ENCODE measurements at regions not wholly inside any gene's neighbourhood (a gene's known extent, or its start where the extent isn't known, plus 50 kb on each side); places are given as distances from the start of the nearest gene placed in this dataset.
"Not testable (repeated sequence)": the region's sequence is repeated elsewhere in the genome, so short reads cannot be mapped to it uniquely, and the experiment has no call there.

DNA sequence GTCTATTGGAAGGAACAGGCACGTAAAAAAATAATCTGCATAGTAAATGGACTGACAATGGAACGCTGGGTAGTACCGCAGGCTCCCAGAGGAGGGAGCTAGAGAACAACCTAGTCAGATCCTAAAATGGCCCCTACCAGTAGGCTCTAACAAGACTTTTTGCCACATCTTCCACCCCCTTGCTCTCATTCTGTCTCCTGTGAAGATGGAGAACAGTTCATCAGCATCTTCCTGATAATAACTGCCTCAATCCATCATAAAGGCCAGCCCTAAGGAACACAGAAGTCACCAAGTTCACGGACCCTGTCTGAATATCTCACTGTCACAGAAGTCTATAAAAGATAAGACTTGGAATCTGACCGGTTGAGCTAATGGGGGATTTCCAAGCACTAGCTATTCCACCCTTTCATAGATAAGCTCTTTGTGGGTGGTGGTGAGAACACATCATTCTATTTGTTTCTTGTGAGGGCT lies 133.4 kb downstream of the SLC1A3 start:
- peak; percentile 68 for DNase-seq (ENCODE audit: low read depth)

DNA sequence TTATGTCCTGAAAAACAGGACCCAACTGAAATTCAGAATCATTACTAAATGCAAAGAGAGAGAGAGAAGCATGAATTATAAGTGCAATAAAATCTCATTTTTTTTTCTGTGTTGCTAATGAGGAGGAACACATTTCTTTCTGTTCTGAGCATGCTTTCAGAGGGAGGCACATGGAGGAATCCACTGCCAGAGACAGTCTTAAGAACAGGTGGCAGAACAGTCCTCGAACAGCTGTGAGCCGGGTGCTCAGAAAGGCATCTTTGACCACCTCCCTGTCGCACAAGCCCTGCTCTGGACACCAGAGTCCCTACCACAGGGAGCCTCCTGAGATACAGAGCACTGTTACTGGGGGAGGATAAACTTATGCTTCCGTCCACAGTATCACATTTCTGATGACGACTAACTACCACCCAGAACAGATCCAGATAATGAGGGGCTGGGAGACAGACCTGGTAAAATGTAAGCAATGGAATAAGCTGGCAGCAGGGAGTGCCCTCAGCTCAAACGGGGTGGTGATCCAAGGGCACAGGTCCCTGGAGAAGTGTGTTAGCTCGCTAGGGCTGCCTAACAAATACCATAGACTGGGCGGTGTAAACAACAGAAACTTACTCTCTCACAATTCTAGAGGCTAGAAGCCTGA lies 134.0 kb downstream of the SLC1A3 start:
- DNase-seq (ENCODE audit: low read depth), result peak; percentile 3

DNA sequence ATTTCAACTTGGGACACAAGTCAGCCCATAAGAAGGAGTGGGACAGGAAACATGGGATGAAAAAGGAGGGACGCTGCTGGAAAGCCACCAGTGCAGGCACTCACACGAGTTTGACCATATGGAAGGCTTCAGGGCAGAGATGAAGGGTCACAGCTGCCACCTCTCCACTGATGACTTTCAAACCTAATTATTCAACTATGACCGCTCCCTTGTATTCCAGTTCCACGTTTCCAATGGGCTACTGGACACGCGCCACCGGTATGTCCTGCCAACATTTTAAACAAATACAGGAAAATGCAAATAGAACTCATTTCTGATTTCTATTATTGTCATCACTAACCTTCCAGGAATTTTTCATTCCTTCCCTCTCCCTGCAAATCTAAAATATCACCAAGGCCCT lies 134.7 kb downstream of the SLC1A3 start:
- no peak for DNase-seq (ENCODE audit: low read depth)

DNA sequence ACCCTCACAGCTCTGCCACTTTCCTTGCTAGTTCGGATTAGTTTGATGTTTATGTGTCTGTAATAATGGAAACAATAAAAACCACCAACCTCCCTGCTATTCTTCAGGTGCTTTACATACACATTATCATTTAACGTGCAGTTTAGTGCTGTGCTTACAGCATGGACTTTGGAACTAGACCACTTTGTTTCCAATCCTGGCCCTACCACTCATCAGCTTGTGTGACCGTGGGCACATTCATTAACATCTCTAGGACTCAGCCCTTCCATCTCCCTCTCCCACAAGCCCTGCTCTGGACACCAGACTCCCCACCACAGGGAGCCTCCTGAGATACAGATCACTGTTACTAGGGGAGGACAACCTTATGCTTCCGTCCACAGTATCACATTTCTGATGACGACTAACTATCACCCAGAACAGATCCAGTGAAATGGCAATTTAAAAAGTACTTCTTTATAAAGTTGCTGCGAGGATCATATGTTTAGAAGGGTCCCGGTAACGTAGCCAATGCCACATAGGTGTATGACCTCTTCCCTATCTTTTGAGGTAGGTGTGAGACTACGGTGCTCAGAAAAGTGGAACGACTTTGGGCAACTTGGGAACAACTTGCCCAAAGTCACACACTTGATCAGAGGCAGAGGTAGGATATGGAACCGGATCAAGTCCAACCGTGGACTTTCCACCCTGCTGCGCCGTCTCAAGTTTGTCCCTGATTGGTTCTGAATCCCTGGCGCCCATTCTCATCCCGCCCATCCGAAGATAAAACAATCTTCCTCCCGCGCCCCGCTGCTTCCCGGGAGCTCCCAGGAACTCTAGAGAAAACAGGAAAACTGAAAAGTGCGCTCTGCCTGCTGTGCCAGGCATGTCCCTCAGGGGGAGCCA lies 132.4 kb upstream of the NIPBL start:
- DNase-seq (ENCODE audit: low read depth), result peak; percentile 87

DNA sequence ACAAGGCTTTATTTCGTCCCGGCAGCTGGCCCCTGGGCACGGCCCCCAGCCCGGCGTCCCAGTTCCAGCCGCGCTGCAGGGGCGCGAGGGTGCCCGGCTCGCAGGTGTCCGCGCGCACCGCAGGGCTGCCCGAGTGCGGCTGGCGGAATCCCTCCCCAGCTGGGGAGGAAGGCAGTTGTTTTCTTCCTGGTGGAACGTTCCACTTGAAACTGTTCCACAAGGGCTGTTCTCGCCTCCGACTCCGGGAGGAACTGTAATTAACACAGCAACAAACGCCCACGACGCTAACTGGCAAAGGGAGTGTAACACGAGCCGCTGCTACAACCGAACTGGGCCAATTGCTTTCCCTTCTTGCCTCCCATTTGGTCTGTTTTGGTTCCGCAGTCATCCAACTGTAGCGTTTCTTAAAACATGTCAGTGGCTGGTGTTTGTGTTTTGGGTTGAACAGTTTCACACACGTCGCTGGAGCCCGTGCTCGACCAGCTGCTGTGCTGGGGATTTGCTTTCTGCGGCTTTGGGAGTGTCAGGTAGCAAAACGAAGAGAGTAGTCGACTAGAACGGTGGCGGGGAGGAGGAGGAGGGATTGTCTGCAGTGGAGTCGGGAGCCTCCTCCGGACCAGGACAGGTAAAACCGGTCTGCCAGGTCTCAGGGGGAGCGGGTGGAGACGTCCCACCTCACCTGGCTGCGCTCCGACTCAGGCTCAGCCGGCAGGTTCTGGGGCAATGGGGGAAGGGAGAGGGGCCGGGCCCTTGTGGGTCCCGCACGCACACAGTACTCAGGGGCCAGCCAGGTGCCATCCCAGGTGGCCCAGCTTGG lies 131.6 kb upstream of the NIPBL start:
- DNase-seq (ENCODE audit: low read depth), result peak; percentile 42

DNA sequence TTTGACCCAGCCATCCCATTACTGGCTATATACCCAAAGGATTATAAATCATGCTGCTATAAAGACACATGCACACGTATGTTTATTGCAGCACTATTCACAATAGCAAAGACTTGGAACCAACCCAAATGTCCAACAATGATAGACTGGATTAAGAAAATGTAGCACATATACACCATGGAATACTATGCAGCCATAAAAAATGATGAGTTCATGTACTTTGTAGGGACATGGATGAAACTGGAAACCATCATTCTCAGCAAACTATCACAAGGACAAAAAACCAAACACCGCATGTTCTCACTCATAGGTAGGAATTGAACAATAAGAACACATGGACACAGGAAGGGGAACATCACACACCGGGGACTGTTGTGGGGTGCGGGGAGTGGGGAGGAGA lies 128.8 kb upstream of the NIPBL start:
- not testable (repeated sequence) for DNase-seq (ENCODE audit: low read depth)

DNA sequence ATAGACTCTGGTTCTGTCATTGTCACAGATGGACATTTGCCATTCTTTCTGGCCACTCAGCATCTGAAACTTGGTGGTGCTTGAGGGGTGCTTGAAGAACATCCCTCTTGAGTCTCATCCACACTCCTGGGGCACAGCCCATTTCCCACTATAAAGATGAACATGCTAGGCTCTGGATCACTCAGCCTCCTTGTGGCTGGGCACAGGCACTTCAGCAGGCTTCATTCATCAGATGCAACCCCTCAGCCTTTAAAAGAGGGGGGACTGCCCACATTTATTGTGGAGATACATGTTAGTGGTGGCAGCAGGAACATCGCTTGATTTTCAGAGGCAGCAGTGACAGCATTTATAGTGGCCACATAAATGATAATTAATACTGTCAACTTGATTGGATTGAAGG lies 124.7 kb upstream of the NIPBL start:
- DNase-seq (ENCODE audit: low read depth), result peak; percentile 25

DNA sequence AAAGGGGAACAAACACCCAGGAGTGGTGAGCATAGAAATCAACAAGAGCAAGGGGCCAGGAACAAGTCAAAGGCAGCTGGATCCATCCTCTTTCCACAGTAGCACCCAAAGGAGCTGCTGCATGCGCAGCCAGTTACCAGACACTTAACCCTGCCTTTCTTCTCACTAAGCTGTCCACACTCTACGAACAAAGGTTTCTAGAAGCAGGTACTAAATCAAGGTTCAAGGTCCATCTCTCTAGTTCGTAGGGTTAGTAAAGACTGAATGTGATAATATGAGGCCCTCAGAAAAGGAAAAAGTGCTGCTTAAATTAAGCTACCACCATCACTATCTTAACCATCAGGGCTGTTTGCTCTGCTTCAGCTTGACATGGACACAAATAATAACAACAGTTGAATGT lies 121.2 kb upstream of the NIPBL start:
- DNase-seq (ENCODE audit: low read depth), result no peak

DNA sequence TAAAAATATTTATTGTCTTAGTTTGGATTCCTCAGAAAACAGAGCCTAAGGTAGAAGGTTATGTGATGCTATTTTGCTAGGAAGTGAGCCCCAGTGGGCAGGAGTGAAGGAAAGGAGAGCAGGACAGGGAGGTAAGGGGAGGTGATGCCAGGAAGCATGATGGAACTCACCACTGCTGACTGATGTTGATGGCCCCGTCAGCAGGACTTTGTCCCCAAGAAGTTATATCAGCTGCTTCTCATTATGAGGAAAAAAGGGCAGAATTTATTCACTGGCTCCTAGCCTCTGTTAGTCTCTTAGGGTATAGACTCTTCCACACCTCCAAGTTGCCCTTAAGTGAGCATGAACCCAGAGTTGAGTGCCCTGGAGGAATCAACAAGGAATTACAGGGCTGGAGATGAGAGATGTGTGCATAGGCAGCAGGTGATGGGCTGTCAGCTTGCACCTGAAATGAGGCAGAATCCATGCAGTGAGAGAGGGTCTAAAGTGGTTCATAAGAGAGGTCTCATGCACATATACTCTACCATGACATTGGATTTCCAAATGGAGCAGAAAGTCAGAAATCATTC lies 120.6 kb upstream of the NIPBL start:
- DNase-seq (ENCODE audit: low read depth), result no peak

DNA sequence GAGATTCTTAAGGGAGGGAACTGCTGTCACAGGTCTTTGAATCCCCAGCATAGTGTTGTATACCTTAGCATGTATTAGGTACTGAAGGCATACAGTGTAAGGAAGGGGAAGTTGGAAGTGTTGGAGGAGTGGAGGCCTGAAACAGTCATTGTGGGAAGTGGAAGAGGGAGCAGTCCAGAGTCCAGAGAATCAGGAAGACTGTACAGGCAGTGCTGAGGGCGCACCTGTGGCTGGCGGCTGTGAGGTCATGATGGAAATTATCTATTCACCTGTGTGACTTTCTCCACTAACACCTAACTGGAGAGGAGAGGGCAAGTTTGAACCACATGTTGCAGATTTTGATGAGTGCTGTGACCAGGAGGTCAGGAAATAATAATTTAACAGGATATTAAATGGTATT lies 119.7 kb upstream of the NIPBL start:
- DNase-seq (ENCODE audit: low read depth), result no peak

DNA sequence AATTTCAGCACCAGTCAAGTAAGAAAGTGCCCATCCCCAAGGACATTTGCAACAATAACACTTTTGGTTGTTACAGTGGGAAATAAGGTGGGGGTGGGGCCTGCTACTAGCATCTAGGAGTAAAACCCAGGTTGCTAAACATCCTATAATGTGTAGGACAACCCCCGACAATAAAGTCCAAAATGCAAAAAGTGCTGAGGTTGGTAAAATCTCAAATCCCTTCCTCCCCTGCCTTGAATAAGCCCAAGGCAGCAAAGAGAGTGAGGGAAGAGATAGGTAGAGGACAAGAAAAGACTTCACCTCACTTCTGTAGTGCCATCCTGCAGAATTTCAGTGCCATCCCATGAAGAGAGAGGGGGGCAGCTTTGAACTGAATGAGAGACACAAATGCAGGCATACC lies 117.5 kb upstream of the NIPBL start:
- no peak for DNase-seq (ENCODE audit: low read depth)

DNA sequence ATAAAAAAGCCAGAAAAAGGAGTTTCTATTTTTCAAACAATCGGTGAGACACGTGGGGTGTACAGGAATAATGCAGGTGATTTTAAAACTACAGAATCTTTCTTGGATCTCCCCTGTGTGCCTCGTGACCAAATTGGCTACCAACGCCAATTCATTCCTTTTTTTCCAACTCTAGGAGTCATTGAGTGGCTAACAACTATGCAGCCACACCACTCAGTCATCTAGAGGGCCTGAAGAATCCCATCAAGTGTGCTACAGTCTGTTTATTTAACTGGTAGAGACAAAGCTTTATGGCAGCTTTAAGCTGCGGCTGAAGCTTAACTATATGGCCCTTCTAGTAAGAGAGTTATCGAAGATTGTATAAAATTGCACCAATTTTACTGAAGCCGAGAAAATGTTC lies 113.1 kb upstream of the NIPBL start:
- no peak for DNase-seq (ENCODE audit: low read depth)

DNA sequence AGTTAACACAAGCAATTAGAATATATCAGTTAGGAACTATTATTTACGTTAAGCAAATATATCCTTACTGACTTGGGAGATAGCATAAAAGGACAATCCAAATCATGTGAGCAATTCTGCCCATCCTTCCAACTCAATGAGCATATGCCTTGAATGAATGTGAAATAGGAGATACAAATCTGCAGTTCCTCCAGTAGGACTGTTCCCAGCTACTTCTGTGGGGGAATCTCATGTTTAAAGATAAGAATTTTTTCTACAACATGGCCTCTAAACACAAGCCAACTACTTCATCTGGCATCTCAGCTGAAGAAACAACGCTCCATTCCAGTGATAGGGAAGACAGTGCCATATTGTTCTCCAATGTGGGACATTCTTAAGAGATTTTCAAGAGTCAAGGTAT lies 110.7 kb upstream of the NIPBL start:
- DNase-seq (ENCODE audit: low read depth), result no peak

DNA sequence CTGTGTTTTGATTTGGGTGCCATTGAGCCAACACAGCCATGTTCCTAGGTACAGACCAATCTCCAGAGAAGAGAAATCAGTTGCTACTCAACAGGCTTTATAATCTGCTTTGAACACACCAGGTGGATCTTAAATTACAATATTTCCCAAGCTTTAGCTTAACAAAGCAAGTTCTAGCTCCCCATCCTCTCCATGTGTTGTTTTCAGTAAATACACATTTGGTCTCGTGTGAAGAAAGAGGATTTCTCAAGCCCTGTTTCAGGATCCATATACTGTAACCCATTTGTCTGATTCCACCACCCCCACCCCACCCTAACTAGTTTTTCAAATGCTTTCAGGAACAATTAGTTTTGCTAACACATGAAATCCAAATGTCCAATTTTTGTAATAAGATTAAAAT lies 109.6 kb upstream of the NIPBL start:
- no peak for DNase-seq (ENCODE audit: low read depth)

DNA sequence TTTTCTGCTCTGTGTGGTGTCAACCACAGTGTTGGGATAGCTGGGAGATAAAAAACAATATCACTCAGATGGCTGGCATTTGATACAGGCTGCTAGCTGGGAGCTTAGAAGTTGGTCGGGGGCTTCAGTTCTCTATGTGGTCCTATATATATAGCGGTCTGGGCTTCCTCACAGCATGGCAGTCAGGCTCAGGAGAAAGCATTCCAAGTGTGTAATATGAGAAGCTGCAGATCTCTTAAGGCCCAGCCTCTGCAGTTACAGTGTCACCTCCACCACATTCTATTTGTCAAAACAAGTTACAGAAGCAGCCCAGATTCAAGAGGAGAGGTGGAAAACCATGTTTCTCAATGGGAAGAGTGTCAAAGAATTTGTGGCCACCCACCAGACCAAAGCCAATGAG lies 108.1 kb upstream of the NIPBL start:
- no peak for DNase-seq (ENCODE audit: low read depth)

DNA sequence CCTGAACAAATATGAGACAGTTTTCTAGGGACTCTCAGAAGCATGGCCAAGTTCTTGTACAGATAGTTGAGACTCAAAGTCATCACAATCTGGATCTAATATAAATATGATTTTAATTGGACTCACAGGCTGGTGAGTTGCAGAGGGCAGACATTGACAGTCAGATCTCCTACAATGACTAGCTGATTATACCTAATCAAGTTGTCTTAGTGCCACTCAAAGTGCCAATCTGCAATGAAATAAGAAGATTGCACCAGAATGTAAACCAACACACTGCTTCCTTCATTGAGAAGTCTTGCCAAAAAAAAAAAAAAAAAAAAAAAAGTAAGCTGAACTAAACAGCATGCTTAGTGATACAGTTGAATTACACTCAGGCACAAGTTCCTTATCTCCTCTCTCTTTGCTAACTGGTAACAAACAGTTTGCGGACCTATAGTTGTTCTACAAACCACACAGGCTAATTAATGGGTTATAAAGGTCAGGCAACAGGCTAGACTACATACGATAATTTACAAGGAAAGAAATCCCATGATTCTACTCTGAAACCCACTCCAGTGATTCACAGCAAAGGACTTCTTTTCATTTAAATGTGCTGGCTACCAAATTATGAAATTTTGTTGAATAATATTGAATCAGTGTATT lies 107.3 kb upstream of the NIPBL start:
- DNase-seq (ENCODE audit: low read depth), result no peak

DNA sequence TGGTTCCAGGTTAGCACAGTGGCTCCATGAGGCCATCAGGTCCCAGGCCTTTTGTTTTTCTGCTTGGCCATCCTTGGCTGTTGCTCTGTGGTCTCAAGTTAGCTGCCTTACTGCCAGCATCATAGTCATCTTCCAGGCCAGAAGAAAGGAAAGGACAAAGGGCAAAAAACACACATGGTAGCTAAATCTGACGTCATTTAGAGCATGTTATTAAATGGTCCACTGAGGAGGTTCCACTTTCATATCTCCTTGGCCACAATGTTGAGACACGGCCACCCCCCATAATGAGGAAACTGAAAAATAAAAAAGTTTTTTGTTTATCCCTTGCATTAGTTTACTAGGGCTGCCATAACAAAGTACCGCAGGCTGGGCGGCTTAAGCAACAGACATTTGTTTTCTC lies 106.4 kb upstream of the NIPBL start:
- no peak for DNase-seq (ENCODE audit: low read depth)

DNA sequence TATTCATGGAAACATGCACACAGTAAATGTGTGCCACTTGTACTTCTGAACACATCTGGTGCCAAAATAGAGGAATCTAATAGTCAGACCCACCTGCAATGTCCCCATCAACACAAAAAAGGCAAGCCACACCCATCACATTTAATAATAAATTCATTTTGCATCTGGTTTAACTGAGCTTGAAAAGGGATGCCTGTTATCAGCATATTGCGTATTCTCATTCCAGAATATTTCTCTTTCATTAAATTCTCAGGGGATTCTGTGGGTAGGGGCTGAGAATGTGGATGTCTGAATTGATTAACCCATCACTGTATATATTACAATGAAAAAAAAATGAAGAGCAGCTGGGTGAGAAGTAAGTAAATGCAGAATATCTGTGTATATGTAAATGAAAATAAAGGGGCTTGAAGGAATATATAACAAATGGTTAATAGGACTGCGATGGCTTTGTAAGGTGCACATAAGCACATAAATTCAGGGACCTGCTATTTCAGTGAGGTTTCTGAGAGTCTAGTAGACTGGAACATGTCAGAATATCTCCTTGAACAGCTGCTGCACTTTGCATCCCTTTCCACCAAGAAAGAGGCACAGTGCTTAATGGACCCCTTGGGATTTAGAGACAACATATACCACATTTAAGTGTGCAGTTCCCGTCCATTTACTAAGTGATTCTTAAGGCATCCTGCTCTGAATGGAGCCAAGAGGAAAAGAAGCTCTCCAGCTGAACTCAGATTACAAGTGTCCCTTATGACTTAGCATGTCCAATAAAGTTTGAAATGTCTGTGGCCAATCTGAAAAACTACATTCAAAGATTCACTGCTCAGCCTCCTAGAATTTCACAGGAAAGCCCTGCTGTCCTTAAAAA lies 104.1 kb upstream of the NIPBL start:
- no peak for DNase-seq (ENCODE audit: low read depth)

DNA sequence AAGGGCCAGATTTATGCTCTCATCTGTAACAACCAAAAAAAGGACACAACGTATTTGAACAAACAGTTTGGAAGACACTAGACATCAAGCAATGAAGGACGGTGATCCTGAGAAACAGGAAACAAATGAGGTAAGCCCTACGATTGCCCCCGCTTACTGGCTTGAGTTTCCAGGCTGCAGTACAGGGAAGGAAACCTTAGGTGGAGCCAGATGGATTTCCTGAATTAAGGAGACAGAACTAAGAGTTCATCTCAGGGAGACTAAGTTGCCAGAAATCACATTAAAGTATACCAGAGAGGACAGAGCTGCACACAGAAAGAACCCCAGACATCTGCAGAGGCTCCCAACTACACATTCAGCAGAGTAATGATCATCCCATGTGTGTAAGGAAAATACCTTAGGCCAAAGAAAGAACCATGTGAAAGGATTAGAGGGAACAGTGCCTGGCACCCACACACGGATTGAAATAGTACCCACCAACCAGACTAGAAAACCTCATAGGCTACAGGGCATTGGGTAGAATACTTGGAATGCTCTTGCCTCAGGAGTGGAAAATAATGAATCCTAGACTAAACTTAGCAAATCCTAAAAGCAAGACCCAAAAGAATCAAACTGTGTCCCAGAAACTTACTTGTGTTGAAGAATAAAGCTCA lies 99.3 kb upstream of the NIPBL start:
- peak; percentile 54 for DNase-seq (ENCODE audit: low read depth)

DNA sequence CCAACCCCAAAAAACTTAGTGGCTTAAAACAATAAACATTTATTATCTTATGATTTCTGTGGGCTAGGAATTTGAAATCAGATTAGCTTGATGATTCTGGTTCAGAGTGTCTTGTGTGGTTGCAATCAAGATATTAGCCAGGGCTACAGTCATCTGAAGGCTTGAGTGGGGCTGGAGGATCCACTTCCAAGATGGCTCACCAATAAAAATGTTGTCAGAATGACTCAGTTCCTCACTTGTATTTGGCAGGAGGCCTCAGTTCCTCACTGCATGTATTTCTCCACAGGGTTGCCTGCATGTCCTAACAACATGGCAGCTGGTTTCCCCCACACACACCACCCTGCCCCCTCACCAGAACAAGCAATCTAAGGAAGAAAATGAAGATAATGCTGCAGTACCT lies 98.2 kb upstream of the NIPBL start:
- peak; percentile 1 for DNase-seq (ENCODE audit: low read depth)
